GM19455 (cell line): ENCODE measurements at regions not wholly inside any gene's neighbourhood (a gene's known extent, or its start where the extent isn't known, plus 50 kb on each side); places are given as distances from the start of the nearest gene placed in this dataset.

Source experiments
- ATAC-seq: cut with Tn5 transposase; IDR thresholded peaks from one replicate; pipeline ENCODE4 v1.9.1; 2021; ENCODE audit not compliant: unreplicated experiment

DNA sequence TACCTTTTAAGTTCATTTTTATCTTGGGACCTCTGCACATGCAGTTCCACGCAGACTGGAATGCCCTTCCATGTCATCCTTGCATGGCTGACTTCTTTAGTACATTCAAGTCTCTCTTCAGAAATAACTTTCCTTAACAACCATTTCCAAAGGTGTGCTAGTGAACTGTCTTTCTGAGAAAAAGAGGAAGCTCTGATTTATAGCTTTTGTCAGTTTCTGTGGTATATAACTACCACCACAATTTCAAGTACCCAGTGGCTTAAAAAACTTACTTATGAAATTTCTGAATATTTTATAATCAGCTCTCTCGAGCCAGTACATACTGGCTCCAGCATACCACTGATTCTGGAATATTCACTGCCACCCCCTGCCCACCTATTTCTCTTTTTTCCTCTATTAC, 1613.8 kb downstream of the MAT2B start:
- ATAC-seq, result no peak

GRCh38 chr5:165126598-165126997, 1621.2 kb downstream of the MAT2B start:
- ATAC-seq, result no peak

DNA sequence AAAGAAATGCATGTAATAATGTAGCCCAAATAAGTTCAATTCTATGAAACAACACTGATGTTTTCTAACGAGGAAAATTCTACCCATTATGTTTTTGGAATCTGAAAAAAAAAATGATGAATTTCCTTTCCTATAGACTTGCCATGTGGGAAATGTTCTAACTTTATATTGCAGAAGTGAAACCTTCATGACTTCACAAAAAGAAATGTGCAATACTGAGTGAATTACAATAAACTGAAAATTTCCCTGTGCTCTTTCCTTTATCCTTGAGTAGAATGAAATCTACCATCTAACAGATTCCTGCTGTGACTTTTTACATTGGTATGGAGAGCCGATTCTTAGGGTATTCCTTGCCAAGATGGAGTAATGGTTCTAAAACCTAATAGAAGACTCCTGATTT, 1622.5 kb downstream of the MAT2B start:
- ATAC-seq, result no peak

DNA sequence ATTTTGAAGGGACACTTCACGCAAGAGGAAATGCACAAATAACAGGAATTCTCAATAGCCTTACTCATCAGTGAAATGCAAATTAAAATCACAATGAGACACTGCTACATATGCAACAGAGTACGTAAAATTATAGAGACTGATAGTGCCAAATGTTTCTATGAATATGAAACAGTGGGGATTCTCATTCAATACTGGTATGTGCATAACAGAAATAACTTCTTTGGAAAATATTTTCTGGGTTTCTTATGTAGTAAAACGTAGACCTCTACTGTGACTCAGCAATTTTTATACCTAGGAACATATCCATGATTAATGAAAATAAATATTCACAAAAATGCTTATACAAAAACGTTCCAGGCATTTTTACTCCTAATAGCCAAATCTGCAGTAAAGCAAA, 1625.2 kb downstream of the MAT2B start:
- no peak for ATAC-seq

GRCh38 chr5:165134155-165134554, 1628.7 kb downstream of the MAT2B start:
- ATAC-seq, result no peak

- no peak for ATAC-seq
These were observed 1630.1 kb downstream of the MAT2B start for GRCh38 chr5:165135565-165135964.

- ATAC-seq, result no peak
These were observed 1632.3 kb downstream of the MAT2B start for GRCh38 chr5:165137701-165138100.

DNA sequence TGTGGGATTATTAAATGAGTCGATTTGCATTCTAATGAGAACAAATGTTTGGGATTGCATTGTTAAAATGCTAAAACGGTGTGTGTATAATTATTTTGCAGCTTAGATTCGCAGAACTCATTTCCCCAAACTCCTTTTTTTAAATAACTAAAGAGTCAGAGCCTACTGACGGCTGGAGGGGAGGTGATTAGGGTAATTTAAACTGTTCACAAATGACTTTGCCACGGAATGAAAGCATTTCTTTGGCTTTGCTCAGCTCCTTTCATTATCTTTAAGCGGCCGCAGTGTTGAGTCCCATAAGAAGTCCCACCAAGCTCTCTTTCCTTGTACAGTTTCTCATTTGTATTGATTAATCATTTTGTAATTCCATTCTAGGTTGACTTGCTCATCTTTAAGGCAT, 1632.8 kb downstream of the MAT2B start:
- no peak for ATAC-seq

DNA sequence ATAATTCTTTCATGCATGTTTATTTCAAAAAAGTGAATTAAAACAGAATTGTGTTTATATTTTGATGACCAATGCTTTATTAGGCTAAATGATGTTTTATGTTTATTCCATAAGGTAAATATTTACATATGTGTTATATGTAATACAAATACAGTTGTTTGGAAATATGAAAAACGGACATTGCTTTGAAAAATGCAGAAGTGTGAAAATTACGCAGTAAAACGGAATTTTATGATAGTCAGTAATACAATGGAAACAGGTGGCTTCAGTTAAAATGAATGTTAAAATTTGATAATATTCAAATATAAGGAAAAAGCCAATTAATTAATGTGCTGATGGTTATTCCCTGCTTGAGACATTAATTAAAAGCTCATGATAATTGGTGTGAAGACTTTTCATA, 1633.8 kb downstream of the MAT2B start:
- ATAC-seq, result no peak

DNA sequence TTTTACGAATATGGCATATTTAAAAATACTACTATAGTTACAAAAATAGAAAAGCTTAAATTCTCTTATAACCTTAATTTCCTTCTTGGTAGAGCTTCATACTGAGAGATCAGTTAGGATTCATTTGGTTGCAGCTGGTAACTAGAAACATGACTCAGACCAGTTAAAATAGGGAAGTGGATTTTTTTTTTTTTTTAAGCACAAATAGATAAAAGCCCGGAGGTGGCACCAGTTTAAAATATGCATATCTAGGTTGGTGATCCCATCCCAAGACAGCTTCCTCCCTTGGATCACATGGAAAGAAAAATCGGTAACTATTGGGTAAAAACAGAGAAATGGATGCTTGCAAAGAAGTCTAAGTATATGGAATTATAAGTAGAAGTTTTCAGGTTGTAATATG, 1634.3 kb downstream of the MAT2B start:
- ATAC-seq, result no peak

DNA sequence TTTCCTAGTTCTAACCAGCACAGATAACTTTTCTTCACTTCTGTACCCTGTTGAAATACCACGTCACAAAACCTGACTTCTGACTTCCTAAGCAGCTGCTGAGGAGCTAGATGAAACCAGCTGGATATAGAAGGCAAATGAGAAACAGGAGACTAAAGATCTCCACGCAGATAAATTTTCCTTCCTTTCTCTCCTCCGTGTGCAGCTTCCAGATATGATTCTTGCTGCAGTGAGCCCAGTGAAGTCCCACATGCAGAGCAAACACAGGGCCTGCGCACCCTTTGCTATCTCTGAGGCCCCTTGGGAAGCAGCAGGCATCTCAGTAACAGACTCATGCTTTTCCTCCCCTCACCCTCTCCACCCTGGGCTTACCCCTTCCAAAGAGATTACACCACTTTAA, 1638.3 kb downstream of the MAT2B start:
- ATAC-seq, result no peak

DNA sequence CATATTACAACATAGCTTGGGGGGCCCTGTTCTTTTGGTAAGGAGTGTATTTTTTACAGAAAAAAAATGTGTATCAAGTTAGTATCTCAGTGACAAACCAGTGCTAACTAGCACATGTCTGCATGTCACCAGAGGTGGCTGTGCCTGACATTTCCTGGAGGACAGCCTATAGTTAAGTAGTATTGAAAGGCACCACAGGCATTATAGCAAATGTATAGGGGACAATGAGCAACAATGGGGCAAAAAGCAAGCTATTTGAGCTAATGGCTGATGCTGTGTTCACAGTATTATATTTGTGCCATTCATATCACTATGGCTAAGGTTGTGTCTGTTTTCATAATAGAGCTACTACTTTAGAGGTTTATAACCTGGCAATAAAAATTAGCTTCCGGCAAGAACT, 1644.0 kb downstream of the MAT2B start:
- no peak for ATAC-seq

DNA sequence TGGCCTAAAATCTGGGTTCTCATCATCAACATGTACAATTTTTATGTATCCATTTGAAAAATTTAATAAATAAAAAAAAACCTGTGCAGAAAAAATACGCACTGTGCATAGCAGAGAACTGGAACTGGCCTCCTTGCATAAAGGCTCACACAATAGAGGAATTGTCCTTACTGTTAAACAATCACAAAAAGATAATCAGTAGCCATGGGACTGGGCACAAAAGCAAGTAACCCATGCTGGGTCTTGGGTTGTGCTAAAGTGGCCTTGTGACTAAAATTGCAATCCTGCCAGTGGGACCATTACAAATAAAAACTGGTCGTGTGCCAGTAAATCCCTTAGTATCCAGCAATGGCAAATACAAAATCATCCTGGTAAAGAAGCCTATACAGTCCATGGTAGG, 1646.6 kb downstream of the MAT2B start:
- no peak for ATAC-seq

DNA sequence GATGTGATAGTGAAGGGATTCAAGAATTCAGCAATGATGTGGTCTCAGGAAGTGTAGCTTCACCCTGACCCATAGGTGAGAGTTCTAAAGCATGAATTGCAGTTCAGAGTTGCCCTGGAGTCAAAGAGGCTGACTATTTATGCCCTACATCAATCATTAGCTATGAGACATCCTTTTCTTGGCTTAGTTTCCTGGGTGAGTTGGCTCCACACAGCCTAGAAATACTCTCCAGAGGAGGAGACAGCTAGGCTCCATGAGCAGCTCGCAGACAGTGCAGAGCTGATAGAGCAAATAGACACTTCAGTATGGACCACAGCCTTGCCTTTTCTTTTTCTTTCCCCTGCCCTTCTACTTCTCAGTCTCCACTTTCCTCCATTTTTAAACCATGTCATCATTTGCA, 1651.8 kb downstream of the MAT2B start:
- no peak for ATAC-seq

DNA sequence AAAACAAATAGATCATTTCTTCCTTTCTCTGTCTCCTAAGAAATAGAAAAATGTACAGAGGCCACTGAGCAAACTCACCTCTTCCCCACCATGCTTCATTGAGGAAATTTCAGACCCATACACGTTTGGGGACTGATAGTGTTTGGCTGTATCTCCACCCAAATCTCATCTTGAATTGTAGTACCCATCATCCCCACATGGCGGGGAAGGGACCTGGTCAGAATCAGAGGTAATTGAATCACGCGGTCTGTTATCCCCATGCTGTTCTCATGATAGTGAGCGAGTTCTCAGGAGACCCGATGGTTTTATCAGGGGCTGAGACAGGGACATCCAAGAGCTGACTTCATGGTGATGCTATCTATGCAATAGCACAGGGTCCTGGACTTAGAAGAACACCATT, 1655.8 kb downstream of the MAT2B start:
- no peak for ATAC-seq

- ATAC-seq, result no peak
These were observed 1658.4 kb downstream of the MAT2B start for GRCh38 chr5:165163861-165164260.

DNA sequence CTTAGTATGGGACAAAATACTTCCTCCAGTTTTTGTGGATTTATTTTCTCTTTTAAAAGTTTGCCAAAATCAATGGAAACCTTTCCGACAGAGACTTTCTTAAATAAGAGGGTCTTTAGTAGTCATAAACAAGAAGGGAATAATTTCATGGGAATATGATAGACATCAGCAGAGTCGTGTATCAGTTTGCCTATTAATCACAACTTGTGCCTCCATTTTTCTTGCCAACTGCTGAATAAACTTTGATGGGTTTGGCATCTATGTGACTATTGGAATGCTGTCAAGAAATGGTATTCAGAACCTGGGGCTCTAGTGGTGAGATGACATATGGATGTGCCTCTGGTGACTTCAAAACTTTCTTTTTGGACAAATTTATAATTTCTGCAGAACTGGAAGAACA, 1668.2 kb downstream of the MAT2B start:
- no peak for ATAC-seq

GRCh38 chr5:165175041-165175440, 1669.6 kb downstream of the MAT2B start:
- no peak for ATAC-seq

DNA sequence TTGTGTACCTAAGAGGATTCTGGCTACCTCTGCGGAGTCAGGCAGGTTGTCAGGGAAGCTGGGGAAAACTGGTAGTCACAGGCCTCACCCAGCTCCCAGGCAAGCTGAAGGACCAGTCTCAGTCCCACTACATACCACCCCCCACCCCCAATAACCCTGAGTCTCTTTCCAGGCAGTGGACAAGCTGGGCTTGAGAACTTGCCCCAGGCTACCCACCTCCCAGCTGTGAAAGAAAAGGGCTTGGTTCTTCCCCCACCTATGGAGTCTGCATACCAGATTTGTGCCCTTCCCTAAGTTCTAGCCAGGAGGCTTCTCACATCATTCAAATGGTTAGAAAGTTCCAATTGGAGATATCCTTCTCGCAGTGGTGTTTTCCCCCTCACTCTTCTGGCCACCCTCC, 1678.8 kb downstream of the MAT2B start:
- ATAC-seq, result no peak

DNA sequence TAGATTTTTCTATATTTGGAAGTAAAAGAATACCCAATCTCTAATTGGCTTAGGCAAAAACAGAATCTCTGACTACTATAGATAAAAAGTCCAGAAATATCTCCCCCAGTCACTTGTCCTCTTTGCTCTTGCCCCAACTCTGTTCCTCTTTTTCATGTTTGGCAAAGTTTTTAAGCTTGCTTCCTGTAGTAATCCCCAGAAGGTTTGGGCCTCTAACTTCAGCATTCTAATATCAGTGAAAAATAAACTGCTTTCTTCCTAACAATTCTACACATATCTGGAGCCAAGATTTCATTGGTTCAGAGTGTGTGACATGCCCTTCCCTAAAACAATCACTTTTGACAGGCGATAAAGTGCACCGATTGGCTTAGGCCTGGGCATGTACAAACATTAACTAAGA, 1680.3 kb downstream of the MAT2B start:
- no peak for ATAC-seq

- ATAC-seq, result no peak
These were observed 1682.4 kb downstream of the MAT2B start for GRCh38 chr5:165187815-165188214.

DNA sequence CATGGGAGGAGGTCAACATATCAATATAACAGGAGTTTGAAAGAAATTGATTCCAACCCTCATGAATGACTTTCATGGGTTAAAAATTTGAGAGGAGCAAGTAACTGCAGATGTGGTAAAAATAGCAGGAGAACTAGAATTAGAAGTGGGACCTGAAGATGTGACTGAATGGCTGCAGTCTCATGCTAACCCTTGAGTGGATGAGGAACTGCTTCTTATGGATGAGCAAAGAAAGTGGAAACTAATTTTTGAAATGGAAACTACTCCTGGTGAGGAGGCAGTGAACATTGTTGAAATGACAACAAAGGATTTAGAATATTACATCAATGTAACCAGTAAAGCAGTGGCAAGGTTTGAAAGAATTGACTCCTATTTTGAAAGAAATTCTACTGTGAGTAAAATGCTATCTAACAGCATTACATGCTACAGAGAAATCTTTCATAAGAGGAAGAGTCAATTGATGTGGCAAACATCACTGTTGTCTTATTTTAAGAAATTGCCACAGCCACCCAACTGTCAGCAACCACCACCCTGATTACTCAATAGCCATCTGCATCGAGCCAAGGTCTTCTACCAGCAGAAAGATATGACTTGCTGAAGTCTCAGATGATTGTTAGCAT, 1683.2 kb downstream of the MAT2B start:
- ATAC-seq, result no peak

GRCh38 chr5:165196961-165197360, 1691.5 kb downstream of the MAT2B start:
- ATAC-seq, result no peak

DNA sequence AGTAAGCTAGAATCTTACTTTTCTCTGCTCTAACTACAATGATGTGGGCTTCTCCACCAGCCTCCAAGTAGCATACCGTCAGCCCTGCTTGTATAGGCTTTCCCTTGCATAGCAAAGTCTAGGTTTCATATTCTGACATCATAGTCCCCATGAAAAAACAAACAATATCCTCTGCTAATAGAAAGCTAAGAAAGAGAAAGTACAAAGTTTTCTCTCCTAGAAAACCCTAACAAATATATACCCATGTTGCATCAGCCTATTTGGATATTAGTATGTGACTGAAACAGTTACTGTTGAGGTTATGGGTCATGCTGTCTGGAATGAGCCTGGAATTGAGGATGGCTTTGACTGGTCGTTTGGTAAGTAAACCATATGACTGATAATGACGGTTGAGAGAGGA, 1696.0 kb downstream of the MAT2B start:
- no peak for ATAC-seq
